ENCODE measurements at regions not wholly inside any gene's neighbourhood (a gene's known extent, or its start where the extent isn't known, plus 50 kb on each side); places are given as distances from the start of the nearest gene placed in this dataset.

GRCh38 chr5:106739127-106739526 lies 931.6 kb downstream of the EFNA5 start:
- ATAC-seq (no peak), DNase-seq (no peak)
- Histone ChIP-seq H3K9me3 (ENCODE audit: control insufficient read depth, insufficient read depth, low read length) (no peaks in the 10 kb centered on the region), H3K27me3 (ENCODE audit: control insufficient read depth, insufficient read depth, low read length) (no peaks in the 10 kb centered on the region), H3K4me3 (ENCODE audit: low read length) (no peak overlapping the region), H3K36me3 (ENCODE audit: control insufficient read depth, insufficient read depth, low read length) (no peaks in the 10 kb centered on the region), H3K4me1 (ENCODE audit: control insufficient read depth, insufficient read depth, low read length) (no peaks in the 10 kb centered on the region), H3K27ac (ENCODE audit: low read length) (no peak overlapping the region)
- TF ChIP-seq CTCF (IDR thresholded peaks at IDR 0.05): no peak
- no CpG with 5 or more reads among the region's 2 CpGs for WGBS (ENCODE audit: insufficient coverage)
- intact Hi-C loops (cut with micrococcal nuclease): no loop called here
- Mint-ChIP-seq H3K27me3 (ENCODE audit: low read depth in 2 of 2) (no peaks in the 10 kb centered on the region), H3K27ac (no peak overlapping the region), H3K4me1 (no peaks in the 10 kb centered on the region), H3K9me3 (peaks cover 7% of the 10 kb centered on the region in 2 donors), H3K36me3 (no peaks in the 10 kb centered on the region), H3K4me3 (no peak overlapping the region)

GRCh38 chr5:106737111-106737510 lies 933.6 kb downstream of the EFNA5 start:
- H3K36me3 Mint-ChIP-seq: no peaks in the 10 kb centered on the region
- H3K27ac Mint-ChIP-seq: no peak overlapping the region
- Histone ChIP-seq H3K4me3 (ENCODE audit: low read length) (no peak overlapping the region), H3K27ac (ENCODE audit: low read length) (no peak overlapping the region), H3K4me1 (ENCODE audit: control insufficient read depth, insufficient read depth, low read length) (no peaks in the 10 kb centered on the region), H3K36me3 (ENCODE audit: control insufficient read depth, insufficient read depth, low read length) (no peaks in the 10 kb centered on the region), H3K27me3 (ENCODE audit: control insufficient read depth, insufficient read depth, low read length) (no peaks in the 10 kb centered on the region), H3K9me3 (ENCODE audit: control insufficient read depth, insufficient read depth, low read length) (no peaks in the 10 kb centered on the region)
- no peak overlapping the region for H3K4me3 Mint-ChIP-seq
- H3K4me1 Mint-ChIP-seq: no peaks in the 10 kb centered on the region
- peaks cover 8 to 19% of the 10 kb centered on the region in 2 donors for H3K9me3 Mint-ChIP-seq
- DNase-seq (no peak), ATAC-seq (no peak)
- no peaks in the 10 kb centered on the region for H3K27me3 Mint-ChIP-seq (ENCODE audit: low read depth in 2 of 2)
- intact Hi-C loops (cut with micrococcal nuclease): no loop called here
- WGBS (ENCODE audit: insufficient coverage): 100% methylated on average over 1 of the region's 1 CpG
- no peak for TF ChIP-seq CTCF (IDR thresholded peaks at IDR 0.05)

- DNase-seq (no peak), ATAC-seq (no peak)
- H3K27me3 ChIP-seq (ENCODE audit: control insufficient read depth, insufficient read depth, low read length): no peaks in the 10 kb centered on the region
- H3K27ac ChIP-seq (ENCODE audit: low read length): no peak overlapping the region
- Mint-ChIP-seq H3K36me3 (no peaks in the 10 kb centered on the region), H3K9me3 (peaks cover 17 to 31% of the 10 kb centered on the region in 2 donors), H3K27ac (no peak overlapping the region), H3K4me3 (no peak overlapping the region), H3K4me1 (no peaks in the 10 kb centered on the region), H3K27me3 (ENCODE audit: low read depth in 2 of 2) (no peaks in the 10 kb centered on the region)
- no peak for TF ChIP-seq CTCF (IDR thresholded peaks at IDR 0.05)
- peaks cover 5% of the 10 kb centered on the region for H3K9me3 ChIP-seq (ENCODE audit: control insufficient read depth, insufficient read depth, low read length)
- intact Hi-C loops (cut with micrococcal nuclease): no loop called here
- no peaks in the 10 kb centered on the region for H3K4me1 ChIP-seq (ENCODE audit: control insufficient read depth, insufficient read depth, low read length)
- no peaks in the 10 kb centered on the region for H3K36me3 ChIP-seq (ENCODE audit: control insufficient read depth, insufficient read depth, low read length)
- H3K4me3 ChIP-seq (ENCODE audit: low read length): no peak overlapping the region
Observed at GRCh38 chr5:106732624-106733023, 938.1 kb downstream of the EFNA5 start.

GRCh38 chr5:106730912-106731311 lies 939.8 kb downstream of the EFNA5 start:
- Histone ChIP-seq H3K27ac (ENCODE audit: low read length) (no peak overlapping the region), H3K27me3 (ENCODE audit: control insufficient read depth, insufficient read depth, low read length) (no peaks in the 10 kb centered on the region), H3K4me1 (ENCODE audit: control insufficient read depth, insufficient read depth, low read length) (no peaks in the 10 kb centered on the region), H3K9me3 (ENCODE audit: control insufficient read depth, insufficient read depth, low read length) (peaks cover 5% of the 10 kb centered on the region), H3K36me3 (ENCODE audit: control insufficient read depth, insufficient read depth, low read length) (no peaks in the 10 kb centered on the region), H3K4me3 (ENCODE audit: low read length) (no peak overlapping the region)
- 92% methylated on average over 1 of the region's 1 CpG for whole genome bisulfite sequencing (ENCODE audit: insufficient coverage)
- intact Hi-C loops (cut with micrococcal nuclease): no loop called here
- H3K36me3 Mint-ChIP-seq: no peaks in the 10 kb centered on the region
- H3K27ac Mint-ChIP-seq: no peak overlapping the region
- no peak for ATAC-seq
- H3K27me3 Mint-ChIP-seq (ENCODE audit: low read depth in 2 of 2): no peaks in the 10 kb centered on the region
- no peak for DNase-seq
- H3K4me3 Mint-ChIP-seq: no peak overlapping the region
- peaks cover 19 to 35% of the 10 kb centered on the region in 2 donors for H3K9me3 Mint-ChIP-seq
- no peak for TF ChIP-seq CTCF (IDR thresholded peaks at IDR 0.05)
- no peaks in the 10 kb centered on the region for H3K4me1 Mint-ChIP-seq

Measured in natural killer cell (primary cell).